GM23338 (cell line): ENCODE measurements at regions not wholly inside any gene's neighbourhood (a gene's known extent, or its start where the extent isn't known, plus 50 kb on each side); places are given as distances from the start of the nearest gene placed in this dataset.
"Not testable (repeated sequence)": the region's sequence is repeated elsewhere in the genome, so short reads cannot be mapped to it uniquely, and the experiment has no call there.

Experiments
- CREB1 ChIP-seq: fragments of 250-450 bp; sonication (Bioruptor Pico); IDR thresholded peaks from 2 replicates; pipeline ENCODE4 v1.5.0; 2020; ENCODE audit warnings: low read depth, mild to moderate bottlenecking, moderate library complexity
- CTCF ChIP-seq, 2 experiments: fragments of 200-600 bp in 1 of 2; sonication (generic) in 1 of 2; conservative IDR thresholded peaks; 2 replicates each; pipeline versions ENCODE4 v1.5.1 to v1.6.1; 2016 to 2017; ENCODE audit warnings: antibody characterized with exemption in 2 of 2, low read depth in 2 of 2, mild to moderate bottlenecking in 2 of 2, moderate library complexity in 1 of 2
- EZH2 ChIP-seq: fragments of 200-600 bp; sonication (generic); IDR thresholded peaks from one replicate; pipeline ENCODE4 v1.8.0; 2017; ENCODE audit warnings: antibody characterized with exemption, mild to moderate bottlenecking, low read depth; ENCODE audit not compliant: unreplicated experiment
- POLR2AphosphoS5 ChIP-seq: IDR thresholded peaks from 2 replicates; pipeline ENCODE4 v1.6.1; 2016; ENCODE audit warnings: antibody characterized with exemption, low read depth
- REST ChIP-seq: IDR thresholded peaks from one replicate; pipeline ENCODE4 v1.6.1; 2018; ENCODE audit warnings: antibody characterized with exemption; ENCODE audit not compliant: unreplicated experiment

GRCh38 chr4:75317641-75318040 lies 196.6 kb downstream of the RCHY1 start:
- TF ChIP-seq POLR2AphosphoS5; EZH2; CTCF (conservative IDR thresholded peaks at IDR 0.05; ENCODE audit: low read depth in 2 of 2); REST; CREB1 (CRISPR knock-in tag): not testable (repeated sequence)
